ENCODE measurements at regions not wholly inside any gene's neighbourhood (a gene's known extent, or its start where the extent isn't known, plus 50 kb on each side); places are given as distances from the start of the nearest gene placed in this dataset.

DNA sequence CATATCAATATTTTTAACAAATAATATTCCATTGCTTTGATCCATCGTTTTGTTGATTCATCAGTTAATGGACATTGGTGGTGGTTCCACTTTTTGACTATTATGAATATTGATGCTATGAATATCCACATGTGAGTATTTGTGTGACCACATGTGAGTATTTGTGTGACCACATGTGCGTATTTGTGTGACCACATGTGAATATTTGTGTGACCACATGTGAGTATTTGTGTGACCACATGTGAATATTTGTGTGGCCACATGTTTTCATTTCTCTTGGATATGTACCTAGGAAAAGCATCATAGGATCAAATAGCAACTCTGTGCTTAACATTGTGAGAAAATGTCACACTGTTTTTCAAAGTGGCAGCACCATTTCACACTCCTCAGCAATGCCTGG, 433.6 kb upstream of the FRG1 start:
- H3K4me1 ChIP-seq (ENCODE audit: control insufficient read depth in 1 of 2, low read depth in 2 of 2): no peaks in the 10 kb centered on the region
- no peak overlapping the region for H3K27ac ChIP-seq
- DNase-seq (ENCODE audit: low spot score) (no peak), ATAC-seq (ENCODE audit: insufficient number of reproducible peaks, low FRiP score, low read depth) (no peak)
- no peaks in the 10 kb centered on the region for H3K27me3 ChIP-seq (replicated peaks; ENCODE audit: insufficient read depth)
- no peaks in the 10 kb centered on the region for H3K9me3 ChIP-seq
- no peak overlapping the region for H3K4me3 ChIP-seq
- H3K36me3 ChIP-seq: no peaks in the 10 kb centered on the region
- TF ChIP-seq, protein P1, sequence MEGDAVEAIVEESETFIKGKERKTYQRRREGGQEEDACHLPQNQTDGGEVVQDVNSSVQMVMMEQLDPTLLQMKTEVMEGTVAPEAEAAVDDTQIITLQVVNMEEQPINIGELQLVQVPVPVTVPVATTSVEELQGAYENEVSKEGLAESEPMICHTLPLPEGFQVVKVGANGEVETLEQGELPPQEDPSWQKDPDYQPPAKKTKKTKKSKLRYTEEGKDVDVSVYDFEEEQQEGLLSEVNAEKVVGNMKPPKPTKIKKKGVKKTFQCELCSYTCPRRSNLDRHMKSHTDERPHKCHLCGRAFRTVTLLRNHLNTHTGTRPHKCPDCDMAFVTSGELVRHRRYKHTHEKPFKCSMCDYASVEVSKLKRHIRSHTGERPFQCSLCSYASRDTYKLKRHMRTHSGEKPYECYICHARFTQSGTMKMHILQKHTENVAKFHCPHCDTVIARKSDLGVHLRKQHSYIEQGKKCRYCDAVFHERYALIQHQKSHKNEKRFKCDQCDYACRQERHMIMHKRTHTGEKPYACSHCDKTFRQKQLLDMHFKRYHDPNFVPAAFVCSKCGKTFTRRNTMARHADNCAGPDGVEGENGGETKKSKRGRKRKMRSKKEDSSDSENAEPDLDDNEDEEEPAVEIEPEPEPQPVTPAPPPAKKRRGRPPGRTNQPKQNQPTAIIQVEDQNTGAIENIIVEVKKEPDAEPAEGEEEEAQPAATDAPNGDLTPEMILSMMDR (IDR thresholded peaks at IDR 0.05): no peak

DNA sequence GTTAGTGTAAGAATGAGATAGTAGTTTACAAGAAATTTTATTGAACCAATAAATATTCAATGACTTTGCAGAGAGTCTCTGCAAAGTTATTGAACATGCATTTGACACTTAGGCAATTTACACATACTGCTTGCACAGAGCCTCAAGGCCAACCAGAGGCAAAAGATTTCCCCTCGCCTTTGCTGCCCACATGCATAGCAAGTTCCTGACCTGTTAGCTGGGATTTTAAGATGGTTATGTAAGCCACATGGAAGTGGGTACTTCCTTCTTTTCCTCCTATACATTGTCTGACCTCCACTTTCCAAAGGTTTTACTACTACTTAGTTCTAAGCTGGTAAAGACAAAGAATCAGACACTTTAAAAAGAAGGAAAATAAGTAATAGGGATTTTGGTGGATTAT, 430.1 kb upstream of the FRG1 start:
- H3K36me3 ChIP-seq: no peaks in the 10 kb centered on the region
- H3K9me3 ChIP-seq: no peaks in the 10 kb centered on the region
- ATAC-seq (ENCODE audit: insufficient number of reproducible peaks, low FRiP score, low read depth) (no peak), DNase-seq (ENCODE audit: low spot score) (no peak)
- H3K27ac ChIP-seq: no peak overlapping the region
- TF ChIP-seq, protein P1 (IDR thresholded peaks at IDR 0.05): no peak
- H3K27me3 ChIP-seq (replicated peaks; ENCODE audit: insufficient read depth): no peaks in the 10 kb centered on the region
- no peaks in the 10 kb centered on the region for H3K4me1 ChIP-seq (ENCODE audit: control insufficient read depth in 1 of 2, low read depth in 2 of 2)
- H3K4me3 ChIP-seq: no peak overlapping the region

DNA sequence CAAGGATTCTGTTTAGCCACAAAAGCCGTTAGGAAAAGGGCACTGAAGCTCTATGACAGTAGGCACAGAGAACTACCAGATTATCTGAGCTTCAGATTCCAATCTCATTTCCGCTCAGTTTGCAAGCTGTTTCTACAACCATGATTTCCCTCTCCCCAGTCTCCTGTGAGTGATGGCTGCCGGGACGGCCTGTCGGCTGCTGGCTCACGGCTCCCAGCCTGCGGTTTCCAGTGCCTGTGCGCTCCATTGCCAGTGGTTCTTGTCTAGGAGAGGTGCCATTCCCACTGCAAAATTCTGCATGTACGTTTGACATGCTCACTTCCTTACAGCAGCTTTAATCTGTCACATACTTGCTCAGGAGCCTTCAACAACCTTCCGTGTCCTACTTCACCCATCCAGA, 429.1 kb upstream of the FRG1 start:
- no peak overlapping the region for H3K27ac ChIP-seq

DNA sequence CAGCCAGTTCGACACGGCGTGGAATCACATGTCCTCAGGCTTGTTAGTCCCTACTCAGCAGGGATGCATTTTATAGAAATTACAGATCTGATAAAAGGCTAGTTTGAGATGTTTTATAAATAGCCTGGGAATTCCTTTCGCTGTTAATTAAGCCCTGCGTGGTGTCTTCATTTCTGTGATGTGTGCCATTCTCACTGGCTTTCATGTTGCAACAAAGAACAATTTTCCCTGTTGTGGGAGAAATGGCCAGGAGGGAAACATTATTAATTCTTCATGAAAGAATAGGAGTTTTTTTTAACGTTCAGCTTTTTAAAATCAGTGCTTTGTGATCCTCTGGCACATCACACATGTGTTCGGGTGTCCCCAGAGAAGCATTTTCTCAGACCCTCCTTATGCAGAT, 427.3 kb upstream of the FRG1 start:
- Histone ChIP-seq H3K36me3 (no peaks in the 10 kb centered on the region), H3K27ac (no peak overlapping the region), H3K4me3 (no peak overlapping the region), H3K9me3 (no peaks in the 10 kb centered on the region), H3K27me3 (replicated peaks; ENCODE audit: insufficient read depth) (no peaks in the 10 kb centered on the region), H3K4me1 (ENCODE audit: control insufficient read depth in 1 of 2, low read depth in 2 of 2) (no peaks in the 10 kb centered on the region)
- ATAC-seq (ENCODE audit: insufficient number of reproducible peaks, low FRiP score, low read depth) (no peak), DNase-seq (ENCODE audit: low spot score) (no peak)
- TF ChIP-seq, protein P1 (IDR thresholded peaks at IDR 0.05): no peak

More for the DNA sequence above, 429.1 kb upstream of the FRG1 start:
- Histone ChIP-seq H3K4me3 (no peak overlapping the region), H3K27me3 (replicated peaks; ENCODE audit: insufficient read depth) (no peaks in the 10 kb centered on the region), H3K9me3 (no peaks in the 10 kb centered on the region), H3K4me1 (ENCODE audit: control insufficient read depth in 1 of 2, low read depth in 2 of 2) (no peaks in the 10 kb centered on the region), H3K36me3 (no peaks in the 10 kb centered on the region)
- DNase-seq (ENCODE audit: low spot score): no peak
- ATAC-seq (ENCODE audit: insufficient number of reproducible peaks, low FRiP score, low read depth): no peak
- TF ChIP-seq, protein P1 (IDR thresholded peaks at IDR 0.05): no peak

DNA sequence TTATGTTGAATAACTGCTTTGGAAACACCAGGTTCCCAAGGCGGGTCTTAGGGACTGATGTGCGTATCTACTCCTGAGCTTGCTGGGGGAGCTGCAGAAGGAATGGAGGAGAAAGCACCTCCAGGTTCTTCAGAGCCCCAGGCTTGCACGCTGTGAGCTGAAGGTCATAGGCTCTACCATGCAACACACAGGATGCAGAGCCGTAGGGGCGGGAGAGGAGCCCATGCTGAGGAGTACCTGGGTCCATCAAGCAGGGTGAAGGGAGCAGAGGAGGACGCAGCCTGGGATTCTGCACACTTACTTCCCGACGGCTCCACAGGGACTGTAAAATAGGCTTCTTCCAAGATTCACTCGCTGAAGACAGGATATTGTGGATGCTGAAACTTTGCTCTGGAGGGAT, 426.5 kb upstream of the FRG1 start:
- DNase-seq (ENCODE audit: low spot score): no peak
- Histone ChIP-seq H3K27ac (no peak overlapping the region), H3K4me3 (no peak overlapping the region), H3K9me3 (no peaks in the 10 kb centered on the region), H3K27me3 (replicated peaks; ENCODE audit: insufficient read depth) (no peaks in the 10 kb centered on the region), H3K4me1 (ENCODE audit: control insufficient read depth in 1 of 2, low read depth in 2 of 2) (no peaks in the 10 kb centered on the region), H3K36me3 (no peaks in the 10 kb centered on the region)
- TF ChIP-seq, protein P1 (IDR thresholded peaks at IDR 0.05): no peak
- no peak for ATAC-seq (ENCODE audit: insufficient number of reproducible peaks, low FRiP score, low read depth)
